Superior temporal gyrus (tissue), 1 donor: ENCODE measurements at regions not wholly inside any gene's neighbourhood (a gene's known extent, or its start where the extent isn't known, plus 50 kb on each side); places are given as distances from the start of the nearest gene placed in this dataset.
A peak's percentile ranks its signal among the peaks of the same experiment; 100 is the strongest.
"Not testable (repeated sequence)": the region's sequence is repeated elsewhere in the genome, so short reads cannot be mapped to it uniquely, and the experiment has no call there.

Experiments used
- DNase-seq: peaks from one replicate; pipeline ENCODE4 v3.0.0-alpha.2; 2016; ENCODE audit errors: extremely low spot score

GRCh38 chr6:152811785-152812184 lies 61.2 kb downstream of the VIP start:
- no peak for DNase-seq

- DNase-seq, result no peak
Observed at GRCh38 chr6:152815230-152815872, 64.8 kb downstream of the VIP start.

GRCh38 chr6:152816055-152816454 lies 65.5 kb downstream of the VIP start:
- no peak for DNase-seq

- DNase-seq, result no peak
Observed at GRCh38 chr6:152821525-152821924, 70.9 kb downstream of the VIP start.

GRCh38 chr6:152824666-152825065 lies 74.1 kb downstream of the VIP start:
- no peak for DNase-seq

- no peak for DNase-seq
Observed at GRCh38 chr6:152828431-152828830, 77.8 kb downstream of the VIP start.

GRCh38 chr6:152834366-152834765 lies 83.8 kb downstream of the VIP start:
- not testable (repeated sequence) for DNase-seq

GRCh38 chr6:152836523-152836922 lies 85.9 kb downstream of the VIP start:
- DNase-seq, result no peak

GRCh38 chr6:152845421-152845820 lies 94.8 kb downstream of the VIP start:
- no peak for DNase-seq

GRCh38 chr6:152846825-152847224 lies 96.2 kb downstream of the VIP start:
- no peak for DNase-seq

- no peak for DNase-seq
Observed at GRCh38 chr6:152848919-152849318, 98.3 kb downstream of the VIP start.

- DNase-seq, result no peak
Observed at GRCh38 chr6:152854086-152854795, 103.6 kb downstream of the VIP start.

GRCh38 chr6:152858141-152858540 lies 107.5 kb downstream of the VIP start:
- DNase-seq, result no peak

- no peak for DNase-seq
Observed at GRCh38 chr6:152859225-152859624, 108.6 kb downstream of the VIP start.

GRCh38 chr6:152863618-152864326 lies 113.2 kb downstream of the VIP start:
- peak; percentile 89 for DNase-seq

- no peak for DNase-seq
Observed at GRCh38 chr6:152874267-152874666, 108.6 kb downstream of the FBXO5 start.

- DNase-seq, result no peak
Observed at GRCh38 chr6:152874846-152875568, 107.8 kb downstream of the FBXO5 start.

GRCh38 chr6:152879681-152880080 lies 103.2 kb downstream of the FBXO5 start:
- DNase-seq, result no peak

GRCh38 chr6:152893187-152893586 lies 89.7 kb downstream of the FBXO5 start:
- DNase-seq, result no peak

GRCh38 chr6:152896923-152897322 lies 85.9 kb downstream of the FBXO5 start:
- DNase-seq, result no peak

- DNase-seq, result peak; percentile 61
Observed at GRCh38 chr6:152897807-152898399, 84.9 kb downstream of the FBXO5 start.

- DNase-seq, result no peak
Observed at GRCh38 chr6:152904678-152905077, 78.2 kb downstream of the FBXO5 start.
